ENCODE measurements at regions not wholly inside any gene's neighbourhood (a gene's known extent, or its start where the extent isn't known, plus 50 kb on each side); places are given as distances from the start of the nearest gene placed in this dataset.
"Not testable (repeated sequence)": the region's sequence is repeated elsewhere in the genome, so short reads cannot be mapped to it uniquely, and the experiment has no call there.

GRCh38 chr6:130603391-130603790, 223.8 kb upstream of the SMLR1 start:
- DNase-seq (ENCODE audit: extremely low read depth in 1 of 2, low read depth in 1 of 2) = no peak

GRCh38 chr6:130604841-130605399, 222.3 kb upstream of the SMLR1 start:
- no peak for DNase-seq (ENCODE audit: extremely low read depth in 1 of 2, low read depth in 1 of 2)

GRCh38 chr6:130610303-130610702, 216.9 kb upstream of the SMLR1 start:
- no peak for DNase-seq (ENCODE audit: extremely low read depth in 1 of 2, low read depth in 1 of 2)

- DNase-seq (ENCODE audit: extremely low read depth in 1 of 2, low read depth in 1 of 2) = no peak
These were observed 215.8 kb upstream of the SMLR1 start for GRCh38 chr6:130611366-130611765.

GRCh38 chr6:130613176-130613575, 214.0 kb upstream of the SMLR1 start:
- DNase-seq (ENCODE audit: extremely low read depth in 1 of 2, low read depth in 1 of 2) = no peak

- no peak for DNase-seq (ENCODE audit: extremely low read depth in 1 of 2, low read depth in 1 of 2)
These were observed 211.4 kb upstream of the SMLR1 start for GRCh38 chr6:130615816-130616215.

GRCh38 chr6:130617658-130618057, 209.5 kb upstream of the SMLR1 start:
- no peak for DNase-seq (ENCODE audit: extremely low read depth in 1 of 2, low read depth in 1 of 2)

GRCh38 chr6:130618806-130619205, 208.4 kb upstream of the SMLR1 start:
- DNase-seq (ENCODE audit: extremely low read depth in 1 of 2, low read depth in 1 of 2) = not testable (repeated sequence)

- DNase-seq (ENCODE audit: extremely low read depth in 1 of 2, low read depth in 1 of 2) = no peak
These were observed 206.8 kb upstream of the SMLR1 start for GRCh38 chr6:130620338-130620781.

GRCh38 chr6:130622142-130622541, 205.1 kb upstream of the SMLR1 start:
- DNase-seq (ENCODE audit: extremely low read depth in 1 of 2, low read depth in 1 of 2) = no peak

GRCh38 chr6:130624046-130624445, 203.2 kb upstream of the SMLR1 start:
- DNase-seq (ENCODE audit: extremely low read depth in 1 of 2, low read depth in 1 of 2) = no peak

- DNase-seq (ENCODE audit: extremely low read depth in 1 of 2, low read depth in 1 of 2) = no peak
These were observed 201.2 kb upstream of the SMLR1 start for GRCh38 chr6:130625825-130626527.

- no peak for DNase-seq (ENCODE audit: extremely low read depth in 1 of 2, low read depth in 1 of 2)
These were observed 198.3 kb upstream of the SMLR1 start for GRCh38 chr6:130628862-130629261.

GRCh38 chr6:130629640-130630039, 197.6 kb upstream of the SMLR1 start:
- DNase-seq (ENCODE audit: extremely low read depth in 1 of 2, low read depth in 1 of 2) = no peak

GRCh38 chr6:130632277-130632676, 194.9 kb upstream of the SMLR1 start:
- no peak for DNase-seq (ENCODE audit: extremely low read depth in 1 of 2, low read depth in 1 of 2)

- DNase-seq (ENCODE audit: extremely low read depth in 1 of 2, low read depth in 1 of 2) = no peak
These were observed 194.3 kb upstream of the SMLR1 start for GRCh38 chr6:130632897-130633296.

GRCh38 chr6:130643361-130643760, 183.8 kb upstream of the SMLR1 start:
- DNase-seq (ENCODE audit: extremely low read depth in 1 of 2, low read depth in 1 of 2) = no peak

- no peak for DNase-seq (ENCODE audit: extremely low read depth in 1 of 2, low read depth in 1 of 2)
These were observed 183.0 kb upstream of the SMLR1 start for GRCh38 chr6:130644175-130644574.

- DNase-seq (ENCODE audit: extremely low read depth in 1 of 2, low read depth in 1 of 2) = not testable (repeated sequence)
These were observed 182.4 kb upstream of the SMLR1 start for GRCh38 chr6:130644769-130645168.

GRCh38 chr6:130647246-130647645, 180.0 kb upstream of the SMLR1 start:
- DNase-seq (ENCODE audit: extremely low read depth in 1 of 2, low read depth in 1 of 2) = no peak

- DNase-seq (ENCODE audit: extremely low read depth in 1 of 2, low read depth in 1 of 2) = no peak
These were observed 171.6 kb upstream of the SMLR1 start for GRCh38 chr6:130655586-130655985.

GRCh38 chr6:130661077-130661476, 166.1 kb upstream of the SMLR1 start:
- no peak for DNase-seq (ENCODE audit: extremely low read depth in 1 of 2, low read depth in 1 of 2)

- no peak for DNase-seq (ENCODE audit: extremely low read depth in 1 of 2, low read depth in 1 of 2)
These were observed 160.4 kb upstream of the SMLR1 start for GRCh38 chr6:130666786-130667185.
